ENCODE measurements at regions not wholly inside any gene's neighbourhood (a gene's known extent, or its start where the extent isn't known, plus 50 kb on each side); places are given as distances from the start of the nearest gene placed in this dataset.

DNA sequence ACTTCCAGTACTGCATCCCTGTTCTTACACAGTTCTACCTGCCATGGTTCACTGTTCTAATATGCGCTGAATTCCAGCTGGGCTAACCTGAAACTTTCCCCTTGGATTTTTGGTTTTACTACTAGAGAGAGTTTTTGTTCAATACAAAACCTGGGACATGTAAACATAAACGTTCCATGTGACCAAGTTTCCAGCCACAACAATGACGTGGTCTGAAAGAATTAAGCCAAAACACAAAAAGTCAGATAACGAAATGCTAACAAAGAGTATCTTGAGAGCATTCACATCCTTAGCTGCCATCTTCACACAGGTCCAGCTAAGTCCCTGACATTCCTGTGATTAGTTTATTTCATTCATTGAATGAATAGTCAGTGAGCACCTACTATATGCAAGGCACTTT is 467.0 kb upstream of the PKDCC start:
- DNase-seq (ENCODE audit: low spot score), result no peak

DNA sequence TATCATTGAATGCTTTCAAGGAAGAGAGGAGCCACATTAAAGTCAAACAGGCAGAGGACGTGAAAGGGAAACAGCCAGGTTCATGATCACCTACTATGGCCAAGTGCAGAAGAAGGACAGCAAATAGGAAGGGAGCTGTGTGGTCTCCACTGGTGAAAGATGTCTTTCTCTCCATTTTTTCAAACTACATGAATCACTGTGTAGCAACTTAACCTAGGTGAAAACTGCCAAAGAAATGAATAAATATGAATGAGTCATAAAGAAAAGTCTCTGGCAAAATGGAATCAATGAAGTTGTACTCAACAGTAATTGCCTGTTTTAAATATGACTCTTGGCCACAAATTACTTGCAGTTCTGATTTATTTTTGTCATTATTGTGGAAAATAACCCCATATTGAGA is 452.6 kb upstream of the PKDCC start:
- DNase-seq (ENCODE audit: low spot score), result no peak

DNA sequence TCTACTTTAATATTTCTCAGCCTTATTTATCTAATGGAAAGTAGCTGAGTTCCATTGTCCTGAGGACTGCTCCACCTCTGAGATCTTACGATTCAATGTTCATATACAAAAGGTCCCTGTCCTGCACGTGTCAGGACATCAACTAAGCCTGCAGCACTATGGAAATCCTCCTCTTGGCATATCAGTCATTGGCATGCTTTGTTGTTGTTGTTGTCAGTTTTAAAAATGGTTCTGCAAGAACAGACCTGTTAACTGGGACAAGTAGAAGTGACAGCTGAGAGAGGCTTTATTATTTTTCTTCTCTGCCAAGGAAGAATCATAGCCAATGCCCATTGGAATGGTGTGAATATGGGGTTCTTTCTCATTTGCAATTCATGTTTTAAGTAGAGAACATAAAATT is 450.1 kb upstream of the PKDCC start:
- no peak for DNase-seq (ENCODE audit: low spot score)

DNA sequence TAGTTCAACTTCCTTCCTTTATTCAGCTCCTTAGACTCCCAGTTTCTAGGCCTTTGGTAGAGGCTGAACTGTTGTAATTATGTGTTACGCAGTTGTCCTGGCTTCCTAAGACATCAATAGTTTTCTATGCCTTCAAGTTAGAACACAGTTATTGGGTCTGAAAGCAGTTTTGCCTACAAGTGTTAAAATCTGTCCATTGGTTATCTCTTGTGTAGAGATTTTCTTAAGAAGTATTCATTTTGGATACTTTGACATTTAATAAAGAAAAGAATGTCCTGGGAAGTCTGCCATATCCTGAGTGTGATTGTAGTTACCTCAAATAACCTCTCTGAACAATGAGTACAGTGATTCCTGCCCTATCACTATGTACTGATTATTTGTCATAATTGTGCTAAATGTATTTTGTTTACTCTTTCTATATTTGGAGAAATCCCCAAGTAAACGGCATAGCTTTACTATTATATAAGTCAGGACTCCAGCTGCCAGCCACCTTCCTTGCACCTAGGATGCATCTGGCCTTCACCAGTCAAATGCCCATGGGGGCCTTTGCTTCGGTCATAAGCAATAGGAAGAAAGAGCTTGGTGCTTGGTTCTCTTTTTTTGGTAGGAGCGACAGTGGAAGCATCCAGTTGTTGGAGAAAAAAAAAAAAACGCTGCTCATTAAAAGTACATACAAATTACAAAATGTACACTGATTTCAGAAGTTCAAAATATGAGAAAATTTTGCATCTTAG is 449.5 kb upstream of the PKDCC start:
- no peak for DNase-seq (ENCODE audit: low spot score)

- DNase-seq (ENCODE audit: low spot score), result no peak
Observed at GRCh38 chr2:41600460-41600859, 447.4 kb upstream of the PKDCC start.

DNA sequence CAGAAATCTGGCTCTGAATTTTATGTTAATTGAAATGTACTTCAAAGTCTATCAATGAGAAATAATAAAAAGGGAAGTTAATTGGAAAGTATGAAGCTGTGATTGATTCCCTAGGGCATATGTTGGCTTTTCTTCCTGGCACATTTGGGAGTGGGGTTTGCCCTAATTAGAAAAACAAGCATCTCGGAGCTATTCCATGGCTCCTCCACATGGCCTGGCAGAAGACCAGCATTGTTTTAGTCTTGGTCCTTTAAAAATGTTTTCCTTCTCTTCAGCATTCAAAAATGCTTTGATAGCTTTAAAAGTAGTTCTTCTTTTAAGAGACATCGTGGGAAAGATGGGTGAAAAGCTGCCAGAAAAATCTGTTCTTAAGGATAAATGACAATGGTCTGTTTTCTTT is 445.5 kb upstream of the PKDCC start:
- no peak for DNase-seq (ENCODE audit: low spot score)

GRCh38 chr2:41605311-41605710 is 442.5 kb upstream of the PKDCC start:
- no peak for DNase-seq (ENCODE audit: low spot score)

DNA sequence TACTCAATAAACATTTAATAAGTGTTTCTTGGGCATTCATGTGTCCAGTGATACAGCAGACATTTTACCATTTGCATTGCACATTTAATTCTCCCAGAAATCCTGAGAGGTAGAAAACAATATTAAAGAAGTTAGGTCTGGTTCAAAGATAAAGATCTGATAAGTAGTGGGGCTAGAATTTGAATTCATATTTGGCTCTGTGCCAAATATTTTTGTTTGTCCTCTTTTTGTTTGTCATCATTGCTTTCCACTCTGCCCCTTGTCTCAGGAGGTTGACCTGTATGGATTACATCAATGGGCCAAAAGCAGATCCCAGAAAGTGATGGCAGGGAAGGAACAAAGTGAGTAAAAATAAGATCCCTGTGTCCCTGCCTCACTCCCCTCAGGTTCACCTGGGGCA is 441.9 kb upstream of the PKDCC start:
- DNase-seq (ENCODE audit: low spot score), result no peak

- no peak for DNase-seq (ENCODE audit: low spot score)
Observed at GRCh38 chr2:41610501-41611190, 437.2 kb upstream of the PKDCC start.

DNA sequence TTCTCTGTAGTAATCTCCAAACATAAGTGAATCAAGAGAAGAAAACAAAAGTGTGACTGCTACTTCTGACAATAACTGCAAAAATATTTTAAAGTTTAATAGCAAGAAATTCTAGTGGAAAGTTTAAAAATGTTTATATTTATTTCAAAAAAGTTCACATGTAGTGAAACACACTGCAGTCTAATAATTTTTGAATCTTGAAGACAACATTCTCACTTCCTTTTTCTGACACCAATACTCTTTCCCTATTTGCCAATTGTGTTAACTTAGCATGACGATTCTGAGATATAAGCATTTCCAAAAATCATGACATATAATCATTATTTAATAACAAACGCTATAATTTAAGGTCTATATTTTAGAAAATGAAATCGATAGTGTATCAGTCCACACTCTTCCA is 429.1 kb upstream of the PKDCC start:
- DNase-seq (ENCODE audit: low spot score), result no peak

DNA sequence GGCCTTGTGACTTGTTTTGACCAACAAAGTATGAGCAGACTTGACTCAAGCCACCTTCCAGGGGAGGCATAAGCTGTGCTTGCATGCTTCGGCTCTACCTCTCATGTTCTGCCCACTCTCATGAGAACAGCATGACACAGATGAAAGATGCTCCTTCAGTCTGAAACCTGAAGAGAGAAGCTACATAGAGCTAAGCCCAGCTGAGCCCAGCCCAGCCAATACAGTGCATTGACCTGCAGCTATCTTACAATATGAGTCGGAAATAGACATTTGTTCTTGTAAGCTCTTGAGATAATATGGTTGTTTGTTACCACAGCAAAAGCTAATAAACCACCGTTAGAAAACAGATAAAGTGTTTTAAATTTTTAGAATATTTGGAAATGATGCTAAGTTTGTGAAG is 426.7 kb upstream of the PKDCC start:
- DNase-seq (ENCODE audit: low spot score), result no peak

DNA sequence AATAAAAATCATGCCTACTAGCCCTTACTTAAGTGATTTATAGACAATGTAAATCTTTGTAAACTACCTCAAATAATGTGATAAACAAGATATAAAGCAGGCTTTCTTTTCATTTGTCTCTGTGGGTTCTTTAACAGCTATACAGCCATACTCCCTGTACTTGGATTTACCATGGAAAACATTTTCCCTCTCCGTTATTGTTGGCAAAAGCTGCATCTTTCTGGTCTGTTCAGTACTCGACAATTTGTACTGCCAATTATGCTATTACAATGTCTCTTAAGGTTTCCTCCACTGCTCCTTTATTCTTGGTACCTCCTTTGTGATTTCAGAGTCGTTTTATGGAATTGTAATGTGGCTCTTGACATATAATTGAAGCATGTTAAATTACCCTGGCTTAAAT is 426.3 kb upstream of the PKDCC start:
- no peak for DNase-seq (ENCODE audit: low spot score)

DNA sequence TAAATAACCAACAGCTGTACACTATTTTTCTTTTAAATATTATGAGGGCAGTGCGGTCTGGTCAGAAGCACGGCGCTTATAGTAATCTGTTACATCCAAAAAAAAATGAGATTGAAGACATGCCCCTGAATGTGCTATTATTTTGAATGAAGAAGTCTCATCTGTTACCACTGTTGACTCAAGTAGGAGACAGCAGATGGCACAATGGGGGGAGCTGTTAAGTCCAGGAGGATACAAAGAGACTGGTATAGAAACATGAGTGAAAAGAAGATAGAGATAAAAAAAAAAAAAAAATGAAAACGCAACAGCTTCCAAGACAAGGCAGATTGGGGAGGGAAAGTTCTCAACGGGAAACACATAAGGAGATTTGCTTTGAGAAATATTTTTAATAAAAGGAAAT is 425.5 kb upstream of the PKDCC start:
- no peak for DNase-seq (ENCODE audit: low spot score)

DNA sequence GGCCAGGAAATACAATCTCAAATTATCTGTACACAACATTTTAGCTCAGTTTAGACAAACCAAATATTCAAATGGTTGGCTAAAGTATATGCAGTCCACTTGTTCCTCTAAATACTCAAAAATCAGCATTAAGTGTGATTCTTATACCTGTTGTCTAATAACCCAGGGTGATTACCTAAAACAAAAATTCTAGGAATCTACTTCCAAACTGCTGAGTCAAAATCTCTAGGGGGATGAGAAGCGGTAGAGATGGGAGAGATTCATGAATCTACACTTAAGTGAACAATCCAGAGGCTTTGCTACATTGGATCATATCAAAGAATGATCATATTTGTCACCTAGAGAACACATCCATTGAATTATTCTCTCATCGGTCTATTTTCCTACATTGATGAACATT is 420.9 kb upstream of the PKDCC start:
- DNase-seq (ENCODE audit: low spot score), result no peak

GRCh38 chr2:41634686-41635085 is 413.1 kb upstream of the PKDCC start:
- DNase-seq (ENCODE audit: low spot score), result no peak

DNA sequence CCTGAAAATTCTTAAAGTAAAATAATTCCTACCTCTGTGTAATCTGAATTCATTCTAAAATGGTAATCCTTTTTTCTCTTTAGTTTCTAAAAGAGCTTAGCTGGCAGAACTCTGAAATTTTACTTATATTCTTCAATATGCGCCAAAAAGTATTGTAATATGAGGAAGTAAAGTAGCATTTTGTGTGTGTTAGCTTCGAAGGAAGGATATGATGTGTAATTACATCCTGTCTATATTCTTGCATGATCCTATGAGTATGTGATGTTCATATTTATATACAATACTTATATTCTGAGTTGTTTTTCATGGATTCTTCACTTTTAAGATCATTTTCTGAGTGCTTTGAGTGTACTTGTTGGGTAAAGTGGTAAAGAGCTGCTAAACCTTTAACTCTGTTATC is 402.9 kb upstream of the PKDCC start:
- DNase-seq (ENCODE audit: low spot score), result peak; percentile 83

DNA sequence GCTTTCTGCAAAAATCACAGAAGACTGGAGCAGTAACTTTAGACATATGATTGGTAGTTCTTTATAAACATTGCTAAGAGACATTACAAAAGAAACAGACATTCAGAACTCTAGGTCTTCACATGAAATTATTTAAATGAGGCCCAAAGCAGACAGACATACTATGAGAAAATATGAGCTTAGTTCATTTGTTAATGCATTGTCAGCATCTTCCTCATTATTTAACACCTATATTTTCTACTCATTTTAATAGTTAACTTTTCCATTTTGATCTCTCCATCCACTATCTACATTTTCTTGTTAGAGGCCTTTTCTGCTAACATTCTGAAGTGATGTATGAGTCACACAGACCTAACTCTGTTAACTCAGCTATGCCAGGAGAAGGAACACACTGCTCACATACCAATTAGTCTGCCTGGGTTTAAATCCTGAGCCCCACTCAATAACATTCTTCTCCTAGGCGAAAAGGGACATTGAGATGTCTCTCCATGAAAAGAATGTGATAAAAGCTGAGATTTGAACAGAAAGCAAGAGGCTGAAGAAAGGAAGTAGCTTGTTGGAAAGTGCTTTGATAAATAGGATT is 400.3 kb upstream of the PKDCC start:
- no peak for DNase-seq (ENCODE audit: low spot score)

DNA sequence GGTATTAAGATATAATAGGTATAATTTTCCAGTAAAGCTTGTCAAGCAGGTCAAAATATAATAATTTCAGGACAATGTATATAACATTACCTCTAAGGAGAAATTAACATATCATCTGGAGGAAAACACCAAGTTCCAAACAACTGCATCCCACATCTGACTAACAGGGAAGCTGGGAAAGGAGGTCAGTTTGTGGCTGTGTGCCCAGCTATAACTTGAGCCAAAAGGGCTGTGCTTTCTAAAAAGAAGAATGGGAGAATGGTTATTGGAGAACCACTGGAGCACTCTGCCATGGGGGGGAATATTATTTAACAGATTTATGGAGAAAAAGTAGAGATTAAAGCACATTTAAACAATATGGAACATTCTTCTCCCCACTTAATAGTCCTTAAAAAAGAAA is 390.6 kb upstream of the PKDCC start:
- DNase-seq (ENCODE audit: low spot score), result no peak

- no peak for DNase-seq (ENCODE audit: low spot score)
Observed at GRCh38 chr2:41659758-41660157, 388.1 kb upstream of the PKDCC start.

DNA sequence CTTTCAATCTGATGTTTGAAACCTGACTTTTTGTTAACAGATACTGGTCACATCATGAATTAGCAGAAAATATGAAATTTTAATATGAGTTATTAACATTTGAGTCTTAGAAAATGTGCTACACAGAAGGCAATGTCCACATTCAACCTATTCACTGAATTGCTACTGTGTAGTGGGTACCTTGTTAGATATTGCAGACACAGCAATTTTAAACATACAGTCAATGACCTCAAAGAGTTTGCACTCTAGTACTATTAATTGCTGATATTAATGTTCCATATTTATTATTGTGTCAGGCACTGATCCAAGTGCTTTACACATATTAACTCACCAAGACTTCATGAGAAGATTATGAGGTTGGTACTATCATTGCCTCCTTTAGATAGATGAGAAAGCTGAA is 385.4 kb upstream of the PKDCC start:
- DNase-seq (ENCODE audit: low spot score), result no peak

DNA sequence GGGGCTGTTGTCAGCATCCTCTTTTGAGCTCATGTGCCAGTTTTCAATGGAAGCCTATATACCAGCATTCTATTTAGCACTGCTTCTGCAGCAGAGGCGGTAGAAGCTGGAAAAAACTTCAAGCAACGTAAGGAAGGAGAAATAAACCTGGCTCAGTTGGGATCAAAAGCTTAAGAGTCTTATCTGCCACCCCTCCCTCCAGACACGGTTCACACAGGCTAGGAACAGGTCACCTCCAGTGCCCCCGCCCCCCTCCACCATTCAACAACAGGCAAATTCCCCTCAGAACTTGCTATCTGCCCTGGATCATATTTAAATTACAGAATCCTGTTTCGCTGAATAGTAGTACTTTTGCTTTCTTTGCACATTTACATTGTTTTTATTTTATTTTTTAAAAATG is 384.8 kb upstream of the PKDCC start:
- no peak for DNase-seq (ENCODE audit: low spot score)

- DNase-seq (ENCODE audit: low spot score), result no peak
Observed at GRCh38 chr2:41668529-41668928, 379.3 kb upstream of the PKDCC start.

- no peak for DNase-seq (ENCODE audit: low spot score)
Observed at GRCh38 chr2:41678639-41679038, 369.2 kb upstream of the PKDCC start.

GRCh38 chr2:41686156-41686555 is 361.7 kb upstream of the PKDCC start:
- DNase-seq (ENCODE audit: low spot score), result no peak

Measured in kidney capillary endothelial cell (primary cell).